ENCODE measurements at regions not wholly inside any gene's neighbourhood (a gene's known extent, or its start where the extent isn't known, plus 50 kb on each side); places are given as distances from the start of the nearest gene placed in this dataset.

DNA sequence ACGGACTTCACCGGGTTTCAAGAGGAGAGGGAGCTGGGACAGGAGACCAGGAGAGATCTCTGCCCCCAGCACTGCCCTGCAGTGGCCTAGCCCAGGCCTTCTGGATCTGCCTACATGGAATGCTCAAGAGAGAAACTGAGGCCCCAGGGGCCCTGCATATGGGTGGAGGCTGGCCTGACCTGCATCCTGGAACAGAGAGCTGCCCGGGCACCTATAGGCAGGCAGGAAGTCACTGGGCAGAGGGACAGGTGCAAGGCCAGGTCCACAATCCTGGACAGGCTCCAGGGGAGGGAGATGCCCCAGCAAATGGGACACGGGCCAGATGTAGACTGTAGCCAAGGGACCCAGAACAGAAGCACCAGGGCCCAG is 98.5 kb upstream of the RUFY1 start:
- TF ChIP-seq, protein P1, sequence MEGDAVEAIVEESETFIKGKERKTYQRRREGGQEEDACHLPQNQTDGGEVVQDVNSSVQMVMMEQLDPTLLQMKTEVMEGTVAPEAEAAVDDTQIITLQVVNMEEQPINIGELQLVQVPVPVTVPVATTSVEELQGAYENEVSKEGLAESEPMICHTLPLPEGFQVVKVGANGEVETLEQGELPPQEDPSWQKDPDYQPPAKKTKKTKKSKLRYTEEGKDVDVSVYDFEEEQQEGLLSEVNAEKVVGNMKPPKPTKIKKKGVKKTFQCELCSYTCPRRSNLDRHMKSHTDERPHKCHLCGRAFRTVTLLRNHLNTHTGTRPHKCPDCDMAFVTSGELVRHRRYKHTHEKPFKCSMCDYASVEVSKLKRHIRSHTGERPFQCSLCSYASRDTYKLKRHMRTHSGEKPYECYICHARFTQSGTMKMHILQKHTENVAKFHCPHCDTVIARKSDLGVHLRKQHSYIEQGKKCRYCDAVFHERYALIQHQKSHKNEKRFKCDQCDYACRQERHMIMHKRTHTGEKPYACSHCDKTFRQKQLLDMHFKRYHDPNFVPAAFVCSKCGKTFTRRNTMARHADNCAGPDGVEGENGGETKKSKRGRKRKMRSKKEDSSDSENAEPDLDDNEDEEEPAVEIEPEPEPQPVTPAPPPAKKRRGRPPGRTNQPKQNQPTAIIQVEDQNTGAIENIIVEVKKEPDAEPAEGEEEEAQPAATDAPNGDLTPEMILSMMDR (IDR thresholded peaks at IDR 0.05): no peak
- TF ChIP-seq POLR2A (IDR thresholded peaks at IDR 0.05): no peak
